HG02588 (cell line): ENCODE measurements at regions not wholly inside any gene's neighbourhood (a gene's known extent, or its start where the extent isn't known, plus 50 kb on each side); places are given as distances from the start of the nearest gene placed in this dataset.

Experiments
- ATAC-seq: cut with Tn5 transposase; IDR thresholded peaks from one replicate; pipeline ENCODE4 v1.9.1; 2021; ENCODE audit warnings: mild to moderate bottlenecking, moderate library complexity; ENCODE audit not compliant: unreplicated experiment

DNA sequence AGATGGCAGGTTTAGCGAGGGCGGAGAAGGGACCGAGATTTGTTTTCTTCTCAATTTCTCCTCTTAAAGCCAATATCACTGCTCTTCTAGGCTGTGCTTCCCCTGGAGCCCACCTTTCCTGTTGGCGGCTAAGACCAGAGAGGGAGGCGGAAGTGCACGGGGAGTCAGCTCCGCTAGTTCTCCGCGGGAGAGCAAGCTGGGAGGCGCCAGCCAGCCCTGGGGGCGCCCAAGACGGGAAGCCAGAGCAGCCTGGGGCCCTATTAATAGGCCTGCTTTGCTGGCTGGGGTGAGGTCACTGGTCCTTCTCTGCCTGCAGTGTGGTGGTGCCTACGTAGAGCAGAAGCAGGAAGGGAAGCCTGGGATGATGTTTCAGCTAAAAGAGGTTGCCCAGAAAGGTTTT is 61.6 kb downstream of the LSM5 start:
- no peak for ATAC-seq

DNA sequence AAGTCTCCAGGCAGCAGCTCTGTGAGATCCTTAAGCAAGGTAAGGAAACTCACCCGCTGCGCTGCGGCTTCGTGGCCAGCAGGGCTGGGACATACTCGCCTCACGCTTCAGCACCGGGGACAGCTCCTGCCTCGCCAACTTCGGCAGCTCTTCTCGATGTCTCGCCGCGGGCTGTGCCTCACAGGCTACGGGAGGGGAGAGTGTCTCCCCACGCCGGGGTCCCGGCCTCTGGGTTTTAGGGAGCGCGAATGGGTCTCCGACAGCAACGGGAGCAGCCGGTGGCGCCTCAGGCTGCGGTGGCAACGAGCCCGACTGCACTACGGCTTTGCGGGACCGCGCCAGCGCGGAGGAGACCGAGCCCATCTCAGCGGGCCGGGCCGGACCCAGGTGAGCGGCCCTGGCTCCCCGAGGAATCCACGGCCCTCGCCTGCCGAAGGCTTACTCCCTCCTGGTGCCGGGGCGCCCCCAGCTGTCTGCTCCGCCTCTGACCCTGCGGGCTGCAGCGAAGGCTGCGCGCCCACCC is 62.4 kb downstream of the LSM5 start:
- no peak for ATAC-seq

DNA sequence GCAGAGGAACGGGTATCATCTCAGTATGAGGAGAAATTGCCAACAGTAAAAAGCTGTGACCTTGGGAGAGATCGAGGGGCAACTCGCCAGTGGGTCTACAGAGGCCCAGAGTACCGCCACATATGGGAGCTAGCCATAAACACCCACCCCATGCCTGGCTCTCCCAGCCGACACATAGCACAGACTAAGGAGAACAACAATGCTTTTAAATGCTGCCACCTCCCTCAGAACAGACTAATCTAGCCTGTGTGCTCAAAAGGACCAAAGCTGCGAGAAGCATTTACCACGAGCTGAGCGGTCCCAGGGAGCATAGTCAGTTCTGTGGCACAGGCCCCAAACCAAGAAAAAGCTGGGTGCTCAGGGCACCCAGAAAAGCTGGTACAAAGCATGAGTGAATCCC is 73.3 kb downstream of the LSM5 start:
- no peak for ATAC-seq

DNA sequence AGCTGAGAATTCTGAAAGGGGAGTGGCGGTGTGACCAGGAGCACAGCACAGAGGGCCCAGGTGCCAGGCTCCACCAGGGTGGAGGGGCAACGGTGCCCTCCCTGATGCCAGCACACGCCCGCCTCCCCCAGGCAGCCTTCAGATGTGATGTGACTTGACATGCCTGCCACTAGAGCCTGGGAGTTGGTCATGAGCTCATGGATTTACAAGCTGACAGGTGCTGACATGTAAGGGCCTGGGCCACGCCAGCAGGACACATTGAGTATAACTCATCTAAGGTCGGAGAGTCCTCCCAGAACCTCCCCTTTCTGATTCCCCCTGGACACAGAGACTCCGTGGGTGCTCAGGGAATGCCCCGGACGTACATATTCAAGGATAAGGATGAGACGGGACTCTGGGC is 74.2 kb downstream of the LSM5 start:
- ATAC-seq = no peak

DNA sequence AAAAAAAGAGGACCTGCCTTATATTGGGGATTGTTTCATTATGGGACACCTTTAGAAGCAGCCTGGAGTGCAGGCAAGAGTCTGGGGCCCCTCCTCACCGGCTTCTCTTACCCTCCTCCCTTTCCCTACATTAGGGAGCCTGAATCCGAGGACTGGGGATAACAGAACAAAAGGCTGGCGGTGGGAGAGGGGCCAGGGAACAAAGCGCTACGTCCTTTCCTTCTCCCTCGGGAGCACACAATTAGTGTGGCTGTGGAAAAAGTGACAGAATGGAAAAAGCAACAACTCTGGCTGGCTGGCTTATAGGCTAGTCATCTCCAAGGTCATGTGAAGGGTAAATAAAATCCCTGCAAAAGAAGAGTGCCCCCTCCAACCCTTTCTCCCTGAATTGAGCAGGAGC is 74.7 kb downstream of the LSM5 start:
- no peak for ATAC-seq

GRCh38 chr7:32412471-32412870 is 77.7 kb downstream of the LSM5 start:
- no peak for ATAC-seq

DNA sequence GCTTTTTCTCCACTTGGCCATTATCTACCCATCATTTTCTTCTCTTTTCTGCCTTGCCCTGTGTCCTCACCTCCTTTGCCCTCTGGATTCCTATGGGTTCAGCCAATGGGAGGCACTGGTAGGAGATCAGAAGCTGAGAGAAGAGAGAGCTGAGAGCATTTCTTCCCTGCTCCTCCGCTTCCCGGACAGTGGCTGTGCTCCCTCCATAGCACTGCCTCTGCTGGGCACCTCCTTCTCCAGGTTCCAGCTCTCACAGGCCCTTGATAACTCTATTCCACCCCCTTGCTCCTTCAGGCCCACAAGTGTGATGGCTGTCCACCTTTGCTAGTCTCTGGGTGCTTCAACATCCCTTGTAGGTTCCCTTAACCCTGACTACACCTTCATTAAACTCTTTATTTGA is 79.6 kb downstream of the LSM5 start:
- no peak for ATAC-seq

DNA sequence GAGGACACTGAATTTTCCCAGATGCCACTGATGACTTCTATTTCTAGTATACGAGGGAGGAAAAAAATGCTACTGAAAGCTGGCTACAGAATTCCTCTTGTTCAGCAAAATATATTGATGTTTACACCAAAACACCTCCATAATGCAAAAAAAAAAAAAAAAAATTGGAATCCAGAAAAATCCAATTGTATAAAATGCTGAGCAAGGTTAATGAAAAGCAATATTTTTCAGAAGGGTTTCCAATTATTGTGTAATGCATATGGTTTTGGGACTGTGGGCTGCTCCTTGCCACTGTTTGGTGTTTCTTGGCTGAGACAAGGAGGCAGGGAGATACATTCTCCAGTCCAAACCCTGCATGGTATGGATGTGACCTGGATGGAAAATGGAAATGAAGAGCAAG is 83.8 kb downstream of the LSM5 start:
- no peak for ATAC-seq

DNA sequence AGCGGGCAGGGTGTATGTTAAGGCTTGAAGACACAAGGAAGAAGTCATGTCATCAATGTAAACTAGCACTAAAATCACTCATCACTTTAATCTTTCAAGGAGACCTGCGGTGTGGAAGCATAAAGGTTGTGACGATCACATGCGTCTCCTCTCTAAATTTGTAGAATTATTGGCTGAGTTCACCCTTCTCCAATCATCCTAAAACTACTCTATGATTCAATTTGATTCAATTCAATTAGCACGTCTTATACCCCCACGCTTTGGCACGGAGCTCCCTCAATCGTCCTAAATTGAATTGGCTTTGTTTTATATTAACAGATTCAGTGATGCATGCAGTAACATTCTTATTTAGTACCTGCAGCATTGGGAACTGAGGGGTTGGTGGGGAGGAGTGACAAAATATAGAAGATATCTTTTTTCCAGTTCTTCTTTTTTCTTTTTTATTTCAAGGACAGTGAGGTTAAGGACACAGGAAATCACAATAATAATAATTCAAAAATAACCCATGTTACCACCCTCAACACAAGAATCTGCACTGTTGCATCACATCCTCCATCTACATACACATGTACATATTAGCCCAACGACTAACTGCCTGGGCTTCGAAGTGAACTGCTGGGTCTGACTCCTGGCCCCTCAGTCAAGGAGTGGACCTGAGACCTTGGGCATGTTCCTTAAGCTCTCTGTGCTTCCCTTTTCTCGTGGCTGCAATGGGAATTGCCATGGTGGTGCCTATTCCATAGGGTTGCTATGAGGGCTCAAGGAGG is 86.5 kb downstream of the LSM5 start:
- no peak for ATAC-seq

- ATAC-seq = no peak
Observed at GRCh38 chr7:32400676-32401075, 89.5 kb downstream of the LSM5 start.

DNA sequence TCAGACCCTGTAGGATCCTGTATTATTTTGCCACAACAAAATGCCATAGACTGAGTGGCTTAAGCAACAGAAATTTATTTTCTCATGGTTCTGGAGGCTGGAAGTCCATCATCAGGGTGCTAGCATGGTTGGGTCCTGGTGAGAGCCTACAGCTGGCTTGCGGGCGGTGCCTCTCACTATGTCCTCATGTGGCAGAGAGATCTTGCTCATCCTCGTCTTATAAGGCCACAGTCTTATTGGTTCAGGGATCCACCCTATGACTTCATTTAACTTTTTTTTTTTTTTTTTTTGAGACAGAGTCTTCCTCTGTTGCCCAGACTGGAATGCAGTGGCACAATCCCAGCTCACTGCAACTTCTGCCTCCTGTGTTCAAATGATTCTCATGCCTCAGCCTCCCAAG is 90.9 kb downstream of the LSM5 start:
- no peak for ATAC-seq

DNA sequence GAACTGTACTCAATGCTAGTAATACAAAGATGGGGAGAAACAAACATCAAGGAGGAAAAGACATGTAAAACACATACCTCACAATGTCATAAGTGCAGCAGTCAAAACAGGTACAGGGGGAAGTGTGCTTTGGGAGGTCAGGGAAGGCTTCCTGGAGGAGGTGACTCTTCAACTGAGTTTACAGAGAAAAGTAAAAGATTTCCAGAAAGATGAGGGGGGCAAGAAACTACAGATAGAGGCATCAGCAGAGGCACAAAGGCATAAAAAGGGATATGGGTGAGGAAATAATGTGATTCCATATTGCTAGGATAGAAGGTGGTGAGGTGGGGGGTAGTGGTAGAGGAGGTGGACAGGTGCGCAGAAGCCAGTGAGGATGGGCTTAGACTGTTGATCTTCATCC is 95.0 kb downstream of the LSM5 start:
- no peak for ATAC-seq

DNA sequence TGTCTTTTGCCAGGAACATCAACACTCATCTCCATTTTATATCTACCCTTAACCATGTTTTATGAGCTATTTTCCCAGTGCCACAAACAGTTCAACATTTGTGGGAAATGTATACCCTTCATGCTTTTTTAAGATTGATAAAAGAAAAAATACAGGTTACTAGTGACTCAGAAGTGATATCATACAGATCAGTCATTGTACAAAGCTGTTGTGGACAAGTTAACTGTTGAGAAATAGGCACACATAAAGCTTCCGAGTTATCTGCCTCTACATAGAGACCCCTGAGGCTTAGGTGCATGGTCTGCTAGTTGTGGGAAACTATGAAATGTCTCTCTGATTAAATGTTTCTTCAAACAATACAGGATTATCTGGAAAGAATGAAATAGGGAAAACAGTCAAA is 96.3 kb downstream of the LSM5 start:
- ATAC-seq = no peak

DNA sequence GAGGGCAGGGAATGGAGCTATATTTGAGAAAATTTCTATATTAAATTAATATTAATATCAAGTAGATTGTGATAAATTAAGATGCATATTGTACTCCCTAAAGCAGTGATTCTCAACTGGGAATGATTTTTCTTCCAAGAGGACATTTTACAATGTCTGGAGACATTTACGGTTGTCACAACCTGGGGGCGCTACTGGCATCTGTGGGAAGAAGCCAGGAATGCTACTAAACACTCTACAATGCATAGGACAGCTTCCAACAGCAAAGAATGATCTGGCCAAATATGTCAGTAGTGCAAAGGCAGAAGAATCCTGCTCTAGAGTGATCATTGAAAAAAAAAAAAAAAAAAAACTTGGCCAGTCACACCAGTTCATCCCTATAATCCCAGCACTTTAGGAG is 100.0 kb downstream of the LSM5 start:
- ATAC-seq = no peak

GRCh38 chr7:32385316-32385956 is 104.7 kb downstream of the LSM5 start:
- no peak for ATAC-seq

GRCh38 chr7:32381024-32381601 is 109.1 kb downstream of the LSM5 start:
- ATAC-seq = no peak

DNA sequence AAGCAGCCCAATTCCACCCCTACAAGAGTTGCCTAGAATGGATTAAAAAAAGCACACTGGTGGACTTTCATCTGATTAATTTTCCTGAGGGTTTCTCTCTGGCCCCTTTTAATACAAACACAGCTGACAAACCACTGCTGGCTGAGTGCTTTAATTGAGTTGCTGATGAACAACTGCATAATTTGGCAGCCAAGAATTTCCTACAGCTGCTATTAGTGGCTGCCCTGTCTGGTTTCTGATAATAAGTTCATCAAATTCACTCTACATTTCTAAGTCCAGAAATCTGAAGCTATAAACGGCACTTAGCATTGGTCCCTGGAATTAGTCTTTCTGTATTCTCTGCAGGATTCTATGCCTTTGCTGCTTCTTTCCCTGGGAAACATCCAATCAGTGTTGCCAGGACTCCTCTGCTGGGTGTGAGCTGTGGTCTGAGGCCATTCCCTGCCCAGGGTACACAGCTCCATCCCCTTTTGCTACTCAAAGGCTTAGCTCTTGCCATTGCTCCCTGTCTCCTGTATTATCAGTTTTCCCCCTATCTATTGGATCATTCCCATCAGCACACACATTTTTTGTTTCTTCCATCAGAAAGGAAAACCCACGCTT is 110.6 kb downstream of the LSM5 start:
- ATAC-seq = no peak

DNA sequence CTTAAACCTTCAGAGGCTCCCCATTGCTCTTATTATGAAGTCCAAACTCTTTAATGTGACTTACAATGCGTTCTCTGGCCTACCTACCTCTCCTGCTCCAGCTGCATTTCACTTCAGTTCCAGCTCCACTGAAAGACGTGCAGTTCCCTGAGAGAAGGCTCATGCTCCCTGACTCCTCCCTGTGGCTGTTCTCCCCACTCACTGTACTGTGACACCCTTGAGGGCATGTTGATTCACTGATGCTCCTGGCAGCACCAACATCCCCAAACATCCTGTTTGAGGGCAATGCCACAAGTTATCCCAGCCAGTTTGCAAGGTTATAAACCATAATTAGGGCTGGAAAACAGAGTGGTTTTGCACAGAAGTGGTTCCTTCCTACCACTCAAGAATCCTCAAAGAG is 111.2 kb downstream of the LSM5 start:
- no peak for ATAC-seq

GRCh38 chr7:32364581-32364980 is 125.6 kb downstream of the LSM5 start:
- ATAC-seq = no peak

- ATAC-seq = no peak
Observed at GRCh38 chr7:32360127-32360526, 130.1 kb downstream of the LSM5 start.

- no peak for ATAC-seq
Observed at GRCh38 chr7:32357535-32358277, 132.5 kb downstream of the LSM5 start.
